ENCODE measurements at regions not wholly inside any gene's neighbourhood (a gene's known extent, or its start where the extent isn't known, plus 50 kb on each side); places are given as distances from the start of the nearest gene placed in this dataset.

- Mint-ChIP-seq H3K27me3 (peaks cover 30% of the 10 kb centered on the region), H3K9me3 (ENCODE audit: insufficient read depth) (no peaks in the 10 kb centered on the region), H3K4me1 (no peaks in the 10 kb centered on the region), H3K27ac (no peak overlapping the region), H3K4me3 (no peak overlapping the region)
- DNase-seq, result no peak
- Histone ChIP-seq H3K9me3 (ENCODE audit: control extremely low read depth in 1 of 3, control insufficient read depth in 2 of 3, insufficient read depth in 1 of 3, low read length in 2 of 3) (no peaks in the 10 kb centered on the region), H3K9ac (ENCODE audit: low read length) (no peak overlapping the region), H3K4me2 (replicated peaks; ENCODE audit: low read depth, low read length, poor library complexity, severe bottlenecking) (no peak overlapping the region), H3K4me3 (ENCODE audit: control extremely low read depth in 1 of 5, extremely low read depth in 1 of 5, insufficient read depth in 1 of 5, low read depth in 2 of 5, low read length in 4 of 5) (no peak overlapping the region), H3K27ac (ENCODE audit: low read length in 2 of 2) (no peak overlapping the region), H3K79me2 (ENCODE audit: control insufficient read depth, insufficient read depth, low read length) (no peaks in the 10 kb centered on the region), H2AFZ (ENCODE audit: insufficient read depth, low read depth, low read length, poor library complexity, severe bottlenecking) (no peak overlapping the region), H3K36me3 (replicated peaks in 1 of 2; ENCODE audit: control extremely low read depth in 1 of 2, control insufficient read depth in 1 of 2, extremely low read depth in 1 of 2, insufficient read depth in 2 of 2, low read length in 1 of 2) (no peaks in the 10 kb centered on the region), H3K4me1 (ENCODE audit: control insufficient read depth in 2 of 2, insufficient read depth in 2 of 2, low read length in 2 of 2) (no peaks in the 10 kb centered on the region), H3K27me3 (replicated peaks in 1 of 4; ENCODE audit: control extremely low read depth in 1 of 4, control insufficient read depth in 3 of 4, insufficient read depth in 4 of 4, low read length in 3 of 4) (peaks cover 0 to 5% (median 0%) of the 10 kb centered on the region in 4 experiments), H4K20me1 (ENCODE audit: control insufficient read depth, insufficient read depth, low read length, poor library complexity, severe bottlenecking) (no peaks in the 10 kb centered on the region)
- TF ChIP-seq CTCF (IDR thresholded peaks at IDR 0.05), result no peak
- TF ChIP-seq EZH2 (IDR thresholded peaks at IDR 0.05; ENCODE audit: borderline replicate concordance, insufficient read depth, low read depth, low read length, poor library complexity, severe bottlenecking), result no peak
- intact Hi-C loops (cut with micrococcal nuclease), result no loop called here
- POLR2A ChIA-PET, result no interaction called here
- CTCF ChIA-PET, result no interaction called here
- 7% methylated on average over 3 of the region's 4 CpGs for WGBS (ENCODE audit: insufficient coverage)
- no peak for ATAC-seq (ENCODE audit: low read depth)
Measured at GRCh38 chr20:4375881-4376280, 126.8 kb upstream of the ADRA1D start.

GRCh38 chr20:4373454-4373853 is 124.4 kb upstream of the ADRA1D start:
- peaks cover 7% of the 10 kb centered on the region for H3K4me1 Mint-ChIP-seq
- no peaks in the 10 kb centered on the region for H4K20me1 ChIP-seq (ENCODE audit: control insufficient read depth, insufficient read depth, low read length, poor library complexity, severe bottlenecking)
- peaks cover 19% of the 10 kb centered on the region for H3K27me3 Mint-ChIP-seq
- no peak overlapping the region for H3K27ac ChIP-seq (ENCODE audit: low read length in 2 of 2)
- no peaks in the 10 kb centered on the region for H3K27me3 ChIP-seq (replicated peaks in 1 of 4; ENCODE audit: control extremely low read depth in 1 of 4, control insufficient read depth in 3 of 4, insufficient read depth in 4 of 4, low read length in 3 of 4)
- H3K4me3 Mint-ChIP-seq, result no peak overlapping the region
- no peak overlapping the region for H3K4me3 ChIP-seq (ENCODE audit: control extremely low read depth in 1 of 5, extremely low read depth in 1 of 5, insufficient read depth in 1 of 5, low read depth in 2 of 5, low read length in 4 of 5)
- no peak overlapping the region for H3K4me2 ChIP-seq (replicated peaks; ENCODE audit: low read depth, low read length, poor library complexity, severe bottlenecking)
- TF ChIP-seq CTCF (IDR thresholded peaks at IDR 0.05), result no peak
- no peak overlapping the region for H3K9ac ChIP-seq (ENCODE audit: low read length)
- no peaks in the 10 kb centered on the region for H3K9me3 ChIP-seq (ENCODE audit: control extremely low read depth in 1 of 3, control insufficient read depth in 2 of 3, insufficient read depth in 1 of 3, low read length in 2 of 3)
- no peak overlapping the region for H3K27ac Mint-ChIP-seq
- WGBS (ENCODE audit: insufficient coverage), result no CpG with 5 or more reads among the region's 1 CpG
- ATAC-seq (ENCODE audit: low read depth) (no peak), DNase-seq (no peak)
- no peaks in the 10 kb centered on the region for H3K79me2 ChIP-seq (ENCODE audit: control insufficient read depth, insufficient read depth, low read length)
- POLR2A ChIA-PET, result no interaction called here
- no peak overlapping the region for H2AFZ ChIP-seq (ENCODE audit: insufficient read depth, low read depth, low read length, poor library complexity, severe bottlenecking)
- CTCF ChIA-PET, result no interaction called here
- peaks cover 0 to 6% of the 10 kb centered on the region in 2 donors for H3K4me1 ChIP-seq (ENCODE audit: control insufficient read depth in 2 of 2, insufficient read depth in 2 of 2, low read length in 2 of 2)
- H3K9me3 Mint-ChIP-seq (ENCODE audit: insufficient read depth), result no peaks in the 10 kb centered on the region
- intact Hi-C loops (cut with micrococcal nuclease), result no loop called here
- no peaks in the 10 kb centered on the region for H3K36me3 ChIP-seq (replicated peaks in 1 of 2; ENCODE audit: control extremely low read depth in 1 of 2, control insufficient read depth in 1 of 2, extremely low read depth in 1 of 2, insufficient read depth in 2 of 2, low read length in 1 of 2)

Measured in B cell (primary cell).